OCI-LY3 (cell line): ENCODE measurements at regions not wholly inside any gene's neighbourhood (a gene's known extent, or its start where the extent isn't known, plus 50 kb on each side); places are given as distances from the start of the nearest gene placed in this dataset.

Source experiments
- H2AFZ ChIP-seq: fragments of 200-600, 300-600 bp; shearing (Covaris generic); 2 replicates; pipeline ENCODE4 v1.6.0; 2014; ENCODE audit warnings: antibody characterized with exemption, low read depth, low read length
- H3K27ac ChIP-seq: fragments of 200-600, 300-600 bp; sonication (generic); 2 replicates; pipeline ENCODE4 v1.5.1; 2014; ENCODE audit warnings: mild to moderate bottlenecking, low read length, moderate library complexity, mixed read lengths
- H3K27me3 ChIP-seq: fragments of 200-600, 300-600 bp; sonication (generic); 2 replicates; pipeline ENCODE4 v1.6.1; 2014; ENCODE audit warnings: low read depth, low read length, mixed read lengths
- H3K36me3 ChIP-seq: fragments of 200-600, 300-600 bp; sonication (generic); replicated peaks from 2 replicates; pipeline ENCODE3; 2014; ENCODE audit warnings: low read depth, low read length, mixed read lengths
- H3K4me1 ChIP-seq: fragments of 300-600, 200-600 bp; sonication (generic); 2 replicates; pipeline ENCODE4 v1.6.1; 2014; ENCODE audit warnings: low read length, mixed read lengths
- H3K4me2 ChIP-seq: fragments of 200-600, 300-600 bp; sonication (generic); 2 replicates; pipeline ENCODE4 v1.6.1; 2014; ENCODE audit warnings: low read length, mixed read lengths
- H3K4me3 ChIP-seq: fragments of 300-600, 200-600 bp; sonication (generic); 2 replicates; pipeline ENCODE4 v1.5.1; 2014; ENCODE audit warnings: antibody characterized with exemption, mild to moderate bottlenecking, low read length, moderate library complexity
- H3K79me2 ChIP-seq: fragments of 300-600, 200-600 bp; shearing (Covaris generic); 2 replicates; pipeline ENCODE4 v1.6.1; 2014; ENCODE audit warnings: mild to moderate bottlenecking, low read length, mixed read lengths
- H3K9ac ChIP-seq: fragments of 300-600, 200-600 bp; shearing (Covaris generic); 2 replicates; pipeline ENCODE4 v1.6.0; 2014; ENCODE audit warnings: mild to moderate bottlenecking, low read length, moderate library complexity
- H3K9me3 ChIP-seq: fragments of 200-600, 300-600 bp; shearing (Covaris generic); 2 replicates; pipeline ENCODE4 v1.6.1; 2014; ENCODE audit warnings: low read length, mixed read lengths; ENCODE audit not compliant: insufficient read depth
- H4K20me1 ChIP-seq: fragments of 200-600, 300-600 bp; sonication (generic); 2 replicates; pipeline ENCODE4 v1.6.1; 2016; ENCODE audit warnings: low read length, mixed read lengths; ENCODE audit not compliant: insufficient read depth
- CTCF ChIP-seq: fragments of 200-600, 300-600 bp; sonication (generic); IDR thresholded peaks from 2 replicates; pipeline ENCODE4 v1.5.1; 2014; ENCODE audit warnings: antibody characterized with exemption, low read length, low read depth
- EZH2phosphoT487 ChIP-seq: fragments of 200-600 bp; shearing (Covaris generic); IDR thresholded peaks from 2 replicates; pipeline ENCODE4 v1.6.1; 2018; ENCODE audit warnings: antibody characterized with exemption, mixed run types, low read depth

GRCh38 chr9:90020276-90020871 is 415.6 kb downstream of the GADD45G start:
- Histone ChIP-seq H3K9ac (no peak overlapping the region), H3K9me3 (0 out of 2 replicates have a peak, but pooled peaks cover 6% of the 10 kb centered on the region), H3K4me3 (no peak overlapping the region), H4K20me1 (no peaks in the 10 kb centered on the region), H3K4me1 (peaks cover 37% of the 10 kb centered on the region), H3K79me2 (no peaks in the 10 kb centered on the region), H3K4me2 (no peak overlapping the region), H3K27ac (no peak overlapping the region), H2AFZ (no peak overlapping the region), H3K36me3 (no peaks in the 10 kb centered on the region), H3K27me3 (peaks cover 6% of the 10 kb centered on the region; the same call in 1 of the 2 replicates)
- TF ChIP-seq CTCF, result no peak
- no peak for TF ChIP-seq EZH2phosphoT487

DNA sequence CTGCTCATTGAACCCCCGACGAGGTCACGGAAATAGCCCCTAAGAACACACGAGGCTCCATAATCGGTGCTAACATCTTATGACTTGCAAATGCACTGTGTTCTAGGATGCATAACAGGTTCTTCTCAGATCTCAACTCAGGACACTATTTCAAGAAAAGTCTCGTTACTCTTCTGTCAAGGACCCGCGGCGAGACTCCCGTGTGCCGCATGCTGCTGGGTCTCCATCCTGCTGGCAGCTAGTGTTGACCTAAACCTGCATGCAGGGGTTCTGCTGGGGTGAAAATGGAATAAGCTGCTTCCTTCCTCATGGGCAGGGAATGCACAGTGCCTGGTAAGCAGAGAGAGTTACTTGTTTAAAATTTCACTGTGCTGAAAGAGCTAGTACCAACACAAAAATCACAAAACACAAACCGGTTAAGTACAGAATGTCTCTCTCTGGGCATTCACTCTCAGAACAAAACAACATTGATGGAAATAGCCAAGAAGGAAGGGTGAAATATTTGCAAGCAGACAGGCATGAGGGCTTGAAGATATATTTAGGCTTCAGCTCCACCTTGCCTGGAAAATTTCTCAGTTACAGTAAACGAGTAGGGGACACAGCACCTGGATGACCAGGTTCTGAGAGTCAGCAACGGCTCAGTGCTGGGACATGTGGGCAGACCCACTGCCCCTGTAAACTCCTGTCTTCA is 416.5 kb downstream of the GADD45G start:
- H3K36me3 ChIP-seq, result no peaks in the 10 kb centered on the region
- H3K9me3 ChIP-seq, result 0 out of 2 replicates have a peak, but pooled peaks cover 6% of the 10 kb centered on the region
- H3K4me1 ChIP-seq, result peaks cover 44% of the 10 kb centered on the region
- H3K9ac ChIP-seq, result no peak overlapping the region
- H3K4me2 ChIP-seq, result no peak overlapping the region
- no peak overlapping the region for H3K4me3 ChIP-seq
- H3K27ac ChIP-seq, result no peak overlapping the region
- H3K79me2 ChIP-seq, result no peaks in the 10 kb centered on the region
- no peak for TF ChIP-seq CTCF
- no peak for TF ChIP-seq EZH2phosphoT487
- H3K27me3 ChIP-seq, result peaks cover 6% of the 10 kb centered on the region; the same call in 1 of the 2 replicates
- H2AFZ ChIP-seq, result no peak overlapping the region
- H4K20me1 ChIP-seq, result no peaks in the 10 kb centered on the region

- TF ChIP-seq CTCF, result no peak
- no peak for TF ChIP-seq EZH2phosphoT487
- H3K27me3 ChIP-seq, result no peaks in the 10 kb centered on the region
- H4K20me1 ChIP-seq, result no peaks in the 10 kb centered on the region
- H3K4me3 ChIP-seq, result no peak overlapping the region
- no peak overlapping the region for H2AFZ ChIP-seq
- no peak overlapping the region for H3K27ac ChIP-seq
- no peak overlapping the region for H3K9ac ChIP-seq
- peaks cover 44% of the 10 kb centered on the region for H3K4me1 ChIP-seq
- 0 out of 2 replicates have a peak, but pooled peaks cover 6% of the 10 kb centered on the region for H3K9me3 ChIP-seq
- H3K36me3 ChIP-seq, result no peaks in the 10 kb centered on the region
- no peak overlapping the region for H3K4me2 ChIP-seq
- no peaks in the 10 kb centered on the region for H3K79me2 ChIP-seq
Observed at GRCh38 chr9:90022474-90022873, 417.7 kb downstream of the GADD45G start.

- H3K4me3 ChIP-seq, result peak overlapping the region; percentile 68
- no peaks in the 10 kb centered on the region for H3K36me3 ChIP-seq
- no peak overlapping the region for H2AFZ ChIP-seq
- no peak for TF ChIP-seq EZH2phosphoT487
- no peak for TF ChIP-seq CTCF
- peak overlapping the region; percentile 69 for H3K27ac ChIP-seq
- no peak overlapping the region for H3K9ac ChIP-seq
- no peaks in the 10 kb centered on the region for H4K20me1 ChIP-seq
- H3K9me3 ChIP-seq, result 0 out of 2 replicates have a peak, but pooled peaks cover 6% of the 10 kb centered on the region
- peaks cover 44% of the 10 kb centered on the region for H3K4me1 ChIP-seq
- no peaks in the 10 kb centered on the region for H3K27me3 ChIP-seq
- H3K79me2 ChIP-seq, result no peaks in the 10 kb centered on the region
- peak overlapping the region; percentile 95 for H3K4me2 ChIP-seq
Observed at GRCh38 chr9:90023861-90024260, 419.0 kb downstream of the GADD45G start.
